GM12878 (cell line): ENCODE measurements at regions not wholly inside any gene's neighbourhood (a gene's known extent, or its start where the extent isn't known, plus 50 kb on each side); places are given as distances from the start of the nearest gene placed in this dataset. TPM values are rescaled to one million over a fixed set of nuclear protein-coding genes. Genes with fewer than 3 reads are reported as not detected.

Experiments
- small RNA-seq: library from RNA; depleted of rRNA; stranded (forward); fragments of <200 nt; gene quantifications from one replicate; pipeline ENCODE3, GENCODE V24; 2014

Small RNA genes in the stretch of these regions (small RNA-seq; reads per million reads assigned to genes)
- not detected for gene RN7SKP157
- not detected for gene RNU6-913P
